DOHH2 (cell line): ENCODE measurements at regions not wholly inside any gene's neighbourhood (a gene's known extent, or its start where the extent isn't known, plus 50 kb on each side); places are given as distances from the start of the nearest gene placed in this dataset.

Experiments
- CTCF ChIP-seq: fragments of 200-600 bp; sonication (generic); IDR thresholded peaks from one replicate; pipeline ENCODE4 v1.5.1; 2014; ENCODE audit warnings: antibody characterized with exemption, mild to moderate bottlenecking, low read depth, low read length; ENCODE audit not compliant: poor library complexity, severe bottlenecking
- EZH2phosphoT487 ChIP-seq: fragments of 200-600 bp; sonication (generic); IDR thresholded peaks from 2 replicates; pipeline ENCODE4 v1.6.1; 2017; ENCODE audit warnings: borderline replicate concordance, mild to moderate bottlenecking, antibody characterized with exemption, low read length, moderate library complexity, mixed read lengths

GRCh38 chr21:22711636-22712035 lies 1713.4 kb downstream of the NCAM2 start:
- no peak for TF ChIP-seq CTCF
- TF ChIP-seq EZH2phosphoT487 = no peak
